Inflammatory macrophage treated with lipopolysaccharide for 1 hour (primary cell): ENCODE measurements at regions not wholly inside any gene's neighbourhood (a gene's known extent, or its start where the extent isn't known, plus 50 kb on each side); places are given as distances from the start of the nearest gene placed in this dataset.

ENCODE experiments used
- DNase-seq, 2 donors: peaks; one replicate each; pipeline ENCODE4 v3.0.0-alpha.2; 2020 to 2022

- DNase-seq: no peak
Measured at GRCh38 chr5:166977911-166978422, 1313.5 kb upstream of the WWC1 start.

- no peak for DNase-seq
Measured at GRCh38 chr5:166979307-166979895, 1312.0 kb upstream of the WWC1 start.

GRCh38 chr5:166980666-166981065 lies 1310.8 kb upstream of the WWC1 start:
- DNase-seq: no peak

GRCh38 chr5:166982226-166982625 lies 1309.2 kb upstream of the WWC1 start:
- DNase-seq: no peak

- no peak for DNase-seq
Measured at GRCh38 chr5:166991601-166992000, 1299.8 kb upstream of the WWC1 start.

- DNase-seq: no peak
Measured at GRCh38 chr5:166992108-166992507, 1299.3 kb upstream of the WWC1 start.

- no peak for DNase-seq
Measured at GRCh38 chr5:166992874-166993722, 1298.3 kb upstream of the WWC1 start.

GRCh38 chr5:166994226-166994625 lies 1297.2 kb upstream of the WWC1 start:
- DNase-seq: no peak

- DNase-seq: no peak
Measured at GRCh38 chr5:167001246-167001645, 1290.2 kb upstream of the WWC1 start.

GRCh38 chr5:167008705-167009104 lies 1282.7 kb upstream of the WWC1 start:
- DNase-seq: no peak

- no peak for DNase-seq
Measured at GRCh38 chr5:167011196-167011595, 1280.2 kb upstream of the WWC1 start.

GRCh38 chr5:167012123-167013034 lies 1279.1 kb upstream of the WWC1 start:
- no peak for DNase-seq

- DNase-seq: no peak
Measured at GRCh38 chr5:167014401-167015056, 1276.9 kb upstream of the WWC1 start.

- DNase-seq: no peak
Measured at GRCh38 chr5:167020418-167020817, 1271.0 kb upstream of the WWC1 start.

- DNase-seq: no peak
Measured at GRCh38 chr5:167029488-167029887, 1262.0 kb upstream of the WWC1 start.

GRCh38 chr5:167030500-167031120 lies 1260.8 kb upstream of the WWC1 start:
- DNase-seq: no peak

- DNase-seq: no peak
Measured at GRCh38 chr5:167036585-167036984, 1254.9 kb upstream of the WWC1 start.

- DNase-seq: peak; percentile 15 to 57
Measured at GRCh38 chr5:167049043-167049663, 1242.3 kb upstream of the WWC1 start.

- no peak for DNase-seq
Measured at GRCh38 chr5:167049771-167050567, 1241.5 kb upstream of the WWC1 start.

GRCh38 chr5:167050568-167051401 lies 1240.7 kb upstream of the WWC1 start:
- DNase-seq: no peak
